Germinal center (tissue), 1 donor: ENCODE measurements at regions not wholly inside any gene's neighbourhood (a gene's known extent, or its start where the extent isn't known, plus 50 kb on each side); places are given as distances from the start of the nearest gene placed in this dataset.
"Not testable (repeated sequence)": the region's sequence is repeated elsewhere in the genome, so short reads cannot be mapped to it uniquely, and the experiment has no call there.

Source experiments
- DNase-seq: peaks from one replicate; pipeline ENCODE4 v3.0.0; 2012; ENCODE audit warnings: mixed read lengths, low spot score

DNA sequence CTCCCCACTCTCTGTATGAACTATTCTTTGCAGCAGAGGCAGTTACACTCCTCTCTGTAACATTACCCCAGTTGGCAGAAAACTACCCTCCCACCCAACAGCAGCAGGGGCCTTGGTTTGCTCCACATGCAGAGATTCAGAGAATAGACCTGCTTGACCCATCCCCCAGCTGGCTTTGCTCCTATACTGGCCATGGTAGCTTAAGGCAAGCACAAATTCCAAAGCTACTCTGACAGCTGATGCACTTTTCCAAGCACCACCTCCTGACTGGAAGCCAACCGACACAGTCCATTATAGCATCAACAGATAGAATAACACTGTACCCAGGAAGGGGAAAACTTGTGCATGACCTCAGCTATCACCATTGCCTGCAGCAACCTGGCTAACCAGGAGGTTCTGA is 846.5 kb upstream of the NCAM2 start:
- no peak for DNase-seq

DNA sequence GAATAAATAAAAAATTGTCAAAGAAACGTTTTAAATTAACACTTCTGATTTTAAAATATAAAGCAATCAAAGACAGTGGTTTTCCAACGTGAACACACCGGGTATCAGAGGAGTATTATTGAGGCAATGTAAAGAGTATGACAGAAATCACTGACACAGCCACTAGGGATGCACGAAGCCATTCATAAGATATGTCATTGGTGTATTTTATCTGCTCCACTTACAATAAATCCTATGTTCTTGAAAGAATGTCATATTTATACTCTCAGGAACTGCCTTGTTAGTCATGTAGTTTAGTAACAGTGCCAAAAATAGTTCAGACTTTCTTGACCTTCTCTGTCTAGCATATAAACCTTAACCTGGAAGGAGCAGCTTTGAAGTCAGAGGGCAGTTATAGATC is 835.0 kb upstream of the NCAM2 start:
- no peak for DNase-seq

- no peak for DNase-seq
These were observed 831.1 kb upstream of the NCAM2 start for GRCh38 chr21:20167059-20167458.

DNA sequence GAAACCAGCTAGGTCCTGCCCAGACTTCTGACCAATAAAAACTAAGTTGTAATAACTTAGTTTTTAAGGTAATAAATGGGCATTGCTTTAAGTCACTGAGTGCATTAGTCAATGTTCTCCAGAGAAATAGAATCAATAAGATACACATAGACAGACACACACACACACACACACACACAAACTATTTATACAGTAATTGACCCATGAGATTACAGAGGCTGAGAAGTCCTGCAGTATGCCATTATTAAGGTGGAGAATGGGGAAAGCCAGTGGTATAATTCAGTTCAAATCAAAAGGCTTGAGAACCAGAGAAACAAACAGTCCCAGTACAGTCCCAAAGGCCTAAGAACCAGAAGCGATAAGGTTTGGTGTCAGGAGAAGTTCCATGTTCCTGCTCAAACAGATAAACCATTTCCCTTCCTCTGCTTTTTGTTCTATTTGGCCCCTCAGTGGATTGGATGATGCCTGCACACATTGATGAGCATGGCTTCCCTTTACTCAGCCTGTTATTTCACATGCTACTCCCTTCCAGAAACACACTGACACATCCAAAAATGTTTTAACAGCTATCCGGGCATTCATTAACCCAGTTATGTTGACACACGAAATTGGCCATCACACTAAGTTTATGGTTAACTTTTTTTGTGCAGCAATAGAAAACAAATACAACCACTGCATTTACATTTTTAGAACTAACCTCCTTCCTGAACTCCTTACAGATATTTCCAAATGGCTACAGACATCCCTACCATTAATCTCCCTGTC is 828.2 kb upstream of the NCAM2 start:
- DNase-seq, result no peak

GRCh38 chr21:20186186-20186585 is 812.0 kb upstream of the NCAM2 start:
- DNase-seq, result no peak

GRCh38 chr21:20187028-20187427 is 811.2 kb upstream of the NCAM2 start:
- DNase-seq, result no peak

DNA sequence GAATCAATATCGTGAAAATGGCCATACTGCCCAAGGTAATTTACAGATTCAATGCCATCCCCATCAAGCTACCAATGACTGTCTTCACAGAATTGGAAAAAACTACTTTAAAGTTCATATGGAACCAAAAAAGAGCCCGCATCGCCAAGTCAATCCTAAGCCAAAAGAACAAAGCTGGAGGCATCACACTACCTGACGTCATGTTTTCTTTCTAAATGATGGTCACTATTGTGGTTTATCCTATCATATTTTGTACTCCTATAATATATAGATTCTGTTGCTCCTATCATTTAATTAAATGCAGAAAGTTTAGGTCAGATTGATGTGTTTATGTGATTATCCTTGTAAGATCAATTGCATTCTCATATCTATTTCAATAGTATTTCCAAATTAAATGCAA is 796.9 kb upstream of the NCAM2 start:
- DNase-seq, result not testable (repeated sequence)

DNA sequence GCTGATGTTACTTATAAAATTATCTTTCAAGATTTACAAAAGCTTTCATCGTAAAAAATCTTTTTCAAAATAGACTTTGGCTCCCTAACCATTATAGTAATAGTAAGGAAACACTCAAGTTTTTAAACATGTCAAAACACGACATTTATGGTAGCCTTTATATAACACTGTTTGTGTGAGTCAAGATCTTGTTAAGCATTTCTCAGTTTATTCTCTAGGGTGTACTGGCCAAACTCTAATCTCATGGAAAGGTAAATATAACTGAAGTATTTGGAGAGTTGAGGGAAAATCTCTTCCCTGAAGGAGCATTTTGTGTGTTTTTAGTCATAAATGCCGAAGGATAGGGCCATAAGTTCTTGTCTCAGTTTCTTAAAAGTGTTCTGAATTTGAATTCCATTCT is 790.9 kb upstream of the NCAM2 start:
- DNase-seq, result no peak

DNA sequence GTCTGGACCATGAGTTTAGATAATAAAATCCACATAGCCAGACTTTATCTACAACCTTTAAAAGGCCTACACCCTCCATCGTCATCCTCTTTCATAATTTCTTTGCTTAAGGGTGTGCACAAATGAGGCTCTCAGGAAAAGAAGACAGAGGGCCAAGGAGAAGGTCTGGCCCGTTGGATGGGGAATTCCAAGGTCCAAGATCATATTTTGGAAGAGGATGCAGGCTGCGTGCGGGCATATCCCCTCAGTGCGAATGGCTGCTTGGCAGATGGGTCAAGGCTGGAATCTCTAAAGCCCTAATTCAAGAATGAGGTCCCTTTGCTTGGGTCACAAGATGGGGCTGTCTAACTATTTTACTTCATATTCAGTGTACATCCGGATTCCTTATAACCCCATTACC is 782.2 kb upstream of the NCAM2 start:
- no peak for DNase-seq

DNA sequence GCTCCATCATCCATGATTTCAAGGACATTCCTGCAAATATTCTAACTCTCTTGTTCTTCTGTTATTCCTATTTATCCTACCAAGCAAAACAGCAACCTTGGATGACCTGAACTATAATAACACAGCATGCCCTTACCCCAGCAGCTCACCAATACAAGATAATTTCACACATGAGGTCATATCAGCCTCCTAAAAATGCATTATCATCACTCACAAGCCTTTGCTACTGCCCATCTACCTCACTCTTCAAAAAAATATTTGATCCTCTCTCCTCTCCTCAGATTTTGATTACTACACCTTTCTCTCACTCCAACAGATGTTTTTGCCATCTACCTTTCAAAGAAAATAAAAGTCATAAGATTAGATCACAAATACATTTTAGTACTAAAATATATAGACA is 777.6 kb upstream of the NCAM2 start:
- no peak for DNase-seq

GRCh38 chr21:20221981-20222380 is 776.2 kb upstream of the NCAM2 start:
- DNase-seq, result not testable (repeated sequence)

DNA sequence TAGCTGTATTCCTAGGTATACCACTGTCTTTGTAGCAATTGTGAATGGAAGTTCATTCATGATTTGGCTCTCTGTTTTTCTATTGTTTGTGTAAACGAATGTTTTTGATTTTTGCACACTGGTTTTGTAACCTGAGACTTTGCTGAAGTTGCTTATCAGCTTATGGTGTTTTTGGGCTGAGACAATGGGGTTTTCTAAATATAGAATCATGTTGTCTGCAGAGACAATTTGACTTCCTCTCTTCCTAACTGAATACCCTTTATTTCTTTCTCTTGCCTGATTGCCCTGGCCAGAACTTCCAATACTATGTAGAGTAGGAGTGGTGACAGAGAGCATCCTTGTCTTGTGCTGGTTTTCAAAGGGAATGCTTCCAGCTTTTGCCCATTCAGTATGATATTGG is 761.6 kb upstream of the NCAM2 start:
- not testable (repeated sequence) for DNase-seq

DNA sequence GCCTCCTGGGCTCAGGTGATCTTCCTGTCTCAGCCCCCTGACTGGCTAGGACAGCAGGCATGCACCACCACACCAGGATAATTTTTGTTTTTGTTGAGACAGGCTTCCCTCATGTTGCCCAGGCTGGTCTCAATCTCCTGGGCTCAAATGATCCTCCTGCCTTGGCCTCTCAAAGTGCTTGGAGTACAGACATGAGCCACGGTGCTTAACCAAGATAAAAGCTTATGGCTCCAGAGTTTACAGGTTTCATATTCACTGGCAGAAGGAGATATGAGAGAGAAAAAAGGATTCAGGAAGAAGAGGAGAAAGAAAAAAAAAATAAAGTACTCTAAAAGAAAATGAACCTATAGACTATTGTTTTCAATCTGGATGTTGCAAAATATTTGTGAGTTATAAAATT is 748.8 kb upstream of the NCAM2 start:
- no peak for DNase-seq

DNA sequence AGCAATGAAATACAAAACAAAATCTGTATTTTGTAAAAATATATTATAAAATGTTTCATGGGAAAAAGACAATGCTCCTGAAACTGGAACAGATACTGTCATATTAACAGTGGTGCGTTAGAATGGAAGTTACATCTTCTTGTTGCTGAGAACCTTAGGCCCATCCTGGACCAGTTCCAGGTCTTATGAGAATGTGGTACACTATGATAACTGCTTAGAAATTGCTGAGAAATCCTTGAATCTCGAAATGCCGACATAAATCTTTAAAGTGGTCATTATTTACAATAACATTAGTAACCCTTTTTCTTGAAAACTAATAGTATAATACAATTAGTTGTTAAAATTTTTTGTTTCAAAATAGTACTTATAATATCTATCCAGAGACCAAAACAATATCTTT is 747.9 kb upstream of the NCAM2 start:
- DNase-seq, result no peak

GRCh38 chr21:20253261-20253660 is 744.9 kb upstream of the NCAM2 start:
- no peak for DNase-seq

- no peak for DNase-seq
These were observed 743.2 kb upstream of the NCAM2 start for GRCh38 chr21:20254964-20255363.

DNA sequence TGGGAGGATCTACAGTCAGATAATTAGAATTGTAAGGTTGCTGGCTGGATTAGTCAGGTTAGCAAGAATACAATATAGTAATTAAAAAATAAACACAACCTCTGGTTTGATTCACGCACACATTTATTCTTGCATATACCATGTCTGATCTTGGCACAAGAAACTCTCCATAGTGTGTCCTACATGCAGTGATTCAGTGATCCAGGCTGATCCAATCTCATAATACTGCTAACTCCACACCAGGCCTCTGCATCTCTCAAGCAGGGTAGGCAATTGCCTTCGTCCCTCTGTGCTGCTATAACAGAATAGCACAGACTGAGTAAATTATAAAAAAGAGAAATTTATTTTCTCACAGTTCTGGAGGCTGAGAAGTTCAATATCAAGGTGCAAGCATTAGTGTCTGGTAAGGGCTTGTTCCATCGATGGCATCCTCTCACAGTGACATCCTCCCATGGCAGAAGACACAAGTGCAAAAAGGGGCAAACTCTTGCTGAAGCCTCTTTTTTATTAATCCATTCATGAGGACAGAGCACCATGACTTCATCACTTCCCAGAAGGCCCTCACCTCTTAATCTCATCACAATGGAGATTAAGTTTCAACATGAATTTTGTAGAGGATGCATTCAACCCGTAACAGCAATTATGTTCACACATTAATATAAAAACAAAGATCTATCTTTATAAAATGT is 741.0 kb upstream of the NCAM2 start:
- DNase-seq, result no peak

- DNase-seq, result no peak
These were observed 739.7 kb upstream of the NCAM2 start for GRCh38 chr21:20258542-20258941.

GRCh38 chr21:20259031-20259867 is 739.0 kb upstream of the NCAM2 start:
- no peak for DNase-seq

- no peak for DNase-seq
These were observed 738.1 kb upstream of the NCAM2 start for GRCh38 chr21:20260124-20260523.

- no peak for DNase-seq
These were observed 736.8 kb upstream of the NCAM2 start for GRCh38 chr21:20261364-20261763.

GRCh38 chr21:20265707-20266440 is 732.3 kb upstream of the NCAM2 start:
- DNase-seq, result no peak

GRCh38 chr21:20266441-20266710 is 731.8 kb upstream of the NCAM2 start:
- no peak for DNase-seq
